Esophagus muscularis mucosa (tissue), 4 donors: ENCODE measurements at regions not wholly inside any gene's neighbourhood (a gene's known extent, or its start where the extent isn't known, plus 50 kb on each side); places are given as distances from the start of the nearest gene placed in this dataset.

ENCODE experiments used
- DNase-seq: peaks from one replicate; pipeline ENCODE4 v3.0.0-alpha.2; 2017; ENCODE audit errors: extremely low spot score
- H3K27ac ChIP-seq, 4 donors: fragments of 200-600 bp; sonication (generic); replicated peaks in 1 of 4; 1 replicate in 3 of 4; 2 replicates in 1 of 4; pipeline ENCODE4 v1.5.1; 2016 to 2019; ENCODE audit warnings: mild to moderate bottlenecking in 1 of 4
- H3K27me3 ChIP-seq, 4 donors: fragments of 200-600 bp; sonication (generic); one replicate each; pipeline versions ENCODE4 v1.5.1 to v1.6.0; 2016 to 2019
- H3K36me3 ChIP-seq, 4 donors: fragments of 200-600 bp; sonication (generic); one replicate each; pipeline ENCODE4 v1.5.1; 2016 to 2019
- H3K4me1 ChIP-seq, 4 donors: fragments of 200-600 bp; sonication (generic); one replicate each; pipeline ENCODE4 v1.5.1; 2016 to 2019
- H3K4me3 ChIP-seq, 4 donors: fragments of 200-600 bp; sonication (generic); 1 replicate in 2 of 4; 2 replicates in 2 of 4; pipeline ENCODE4 v1.5.1; 2016 to 2019; ENCODE audit warnings: mild to moderate bottlenecking in 4 of 4, moderate library complexity in 1 of 4
- H3K9me3 ChIP-seq, 4 donors: fragments of 200-600 bp; sonication (generic); 1 replicate in 3 of 4; 2 replicates in 1 of 4; pipeline ENCODE4 v1.5.1; 2016 to 2019
- CTCF ChIP-seq, 3 experiments: fragments of 200-600 bp in 2 of 3; fragments of 450-650 bp in 1 of 3; sonication (generic) in 2 of 3; IDR thresholded peaks; one replicate each; pipeline ENCODE4 v1.5.1; 2017 to 2019; ENCODE audit warnings: antibody characterized with exemption in 3 of 3, mild to moderate bottlenecking in 2 of 3, moderate library complexity in 1 of 3
- EP300 ChIP-seq: sonication (generic); formaldehyde crosslinking; IDR thresholded peaks from one replicate; pipeline ENCODE4 v1.6.1; 2017; ENCODE audit warnings: antibody characterized with exemption
- POLR2A ChIP-seq: fragments of 450-650 bp; IDR thresholded peaks from one replicate; pipeline ENCODE4 v1.6.1; 2017; ENCODE audit warnings: antibody characterized with exemption, moderate library complexity, mild to moderate bottlenecking, low read depth
- POLR2AphosphoS5 ChIP-seq, 2 donors: sonication (generic); formaldehyde crosslinking; IDR thresholded peaks; one replicate each; pipeline ENCODE4 v1.6.1; 2017; ENCODE audit warnings: antibody characterized with exemption in 2 of 2
- WGBS: methylation state at CpG from one replicate; pipeline ENCODE4 v1.1.5; 2018; 5-methylcytosine and 5-hydroxymethylcytosine counted together
- intact Hi-C: fragments of 100-400 bp; cut with DNase I; formaldehyde crosslinking; loops from one replicate; pipeline ENCODE4 v1.15.1; 2023

- Histone ChIP-seq H3K27me3 (peaks cover 0 to 33% (median 5%) of the 10 kb centered on the region in 4 donors), H3K9me3 (no peaks in the 10 kb centered on the region), H3K4me3 (no peak overlapping the region), H3K36me3 (no peaks in the 10 kb centered on the region), H3K4me1 (peaks cover under 1 to 5% (median 3%) of the 10 kb centered on the region in 4 donors), H3K27ac (no peak overlapping the region)
- intact Hi-C loops, result no loop called here
- TF ChIP-seq CTCF (IDR thresholded peaks at IDR 0.05) (peak in 2 of 3 experiments; percentile 28 to 46), POLR2AphosphoS5 (IDR thresholded peaks at IDR 0.05) (peak in 1 of 2 donors; percentile 37), POLR2A (no peak)
- DNase-seq, result no peak
- WGBS, result 63% methylated on average over 10 of the region's 11 CpGs
Observed at GRCh38 chr12:116687888-116688287, 50.0 kb downstream of the SPRING1 start.

GRCh38 chr12:116684891-116685290 lies 53.0 kb downstream of the SPRING1 start:
- H3K27me3 ChIP-seq, result peaks cover 0 to 6% (median 0%) of the 10 kb centered on the region in 4 donors
- H3K27ac ChIP-seq, result no peak overlapping the region
- whole genome bisulfite sequencing, result 79% methylated on average over 3 of the region's 3 CpGs
- H3K36me3 ChIP-seq, result no peaks in the 10 kb centered on the region
- no peaks in the 10 kb centered on the region for H3K4me1 ChIP-seq
- intact Hi-C loops, result no loop called here
- H3K4me3 ChIP-seq, result no peak overlapping the region
- DNase-seq, result no peak
- no peak for TF ChIP-seq POLR2A
- TF ChIP-seq EP300, result no peak
- TF ChIP-seq POLR2AphosphoS5 (IDR thresholded peaks at IDR 0.05), result no peak
- no peak for TF ChIP-seq CTCF (IDR thresholded peaks at IDR 0.05)
- no peaks in the 10 kb centered on the region for H3K9me3 ChIP-seq

GRCh38 chr12:116677202-116677661 lies 60.6 kb downstream of the SPRING1 start:
- H3K4me1 ChIP-seq, result peaks cover 4 to 17% (median 14%) of the 10 kb centered on the region in 4 donors
- H3K9me3 ChIP-seq, result no peaks in the 10 kb centered on the region
- TF ChIP-seq POLR2AphosphoS5 (IDR thresholded peaks at IDR 0.05), result no peak
- TF ChIP-seq EP300, result no peak
- TF ChIP-seq POLR2A, result no peak
- no peak for TF ChIP-seq CTCF (IDR thresholded peaks at IDR 0.05)
- H3K27ac ChIP-seq, result no peak overlapping the region
- intact Hi-C loops, result no loop called here
- no peaks in the 10 kb centered on the region for H3K36me3 ChIP-seq
- peaks cover 0 to 4% (median 0%) of the 10 kb centered on the region in 4 donors for H3K27me3 ChIP-seq
- no peak overlapping the region for H3K4me3 ChIP-seq
- 55% methylated on average over 4 of the region's 4 CpGs for WGBS
- DNase-seq, result no peak

- Histone ChIP-seq H3K9me3 (no peaks in the 10 kb centered on the region), H3K36me3 (no peaks in the 10 kb centered on the region), H3K4me3 (no peak overlapping the region), H3K27ac (peak overlapping the region in 3 of 4 donors; percentile 23 to 54 (median 41)), H3K4me1 (peaks cover 4 to 17% (median 14%) of the 10 kb centered on the region in 4 donors), H3K27me3 (peaks cover 0 to 4% (median 0%) of the 10 kb centered on the region in 4 donors)
- intact Hi-C loops, result no loop called here
- TF ChIP-seq CTCF (IDR thresholded peaks at IDR 0.05) (no peak), POLR2A (no peak), EP300 (no peak), POLR2AphosphoS5 (IDR thresholded peaks at IDR 0.05) (no peak)
- no peak for DNase-seq
- WGBS, result 74% methylated on average over 18 of the region's 18 CpGs
Observed at GRCh38 chr12:116675339-116676107, 62.3 kb downstream of the SPRING1 start.
